ENCODE measurements at regions not wholly inside any gene's neighbourhood (a gene's known extent, or its start where the extent isn't known, plus 50 kb on each side); places are given as distances from the start of the nearest gene placed in this dataset.

DNA sequence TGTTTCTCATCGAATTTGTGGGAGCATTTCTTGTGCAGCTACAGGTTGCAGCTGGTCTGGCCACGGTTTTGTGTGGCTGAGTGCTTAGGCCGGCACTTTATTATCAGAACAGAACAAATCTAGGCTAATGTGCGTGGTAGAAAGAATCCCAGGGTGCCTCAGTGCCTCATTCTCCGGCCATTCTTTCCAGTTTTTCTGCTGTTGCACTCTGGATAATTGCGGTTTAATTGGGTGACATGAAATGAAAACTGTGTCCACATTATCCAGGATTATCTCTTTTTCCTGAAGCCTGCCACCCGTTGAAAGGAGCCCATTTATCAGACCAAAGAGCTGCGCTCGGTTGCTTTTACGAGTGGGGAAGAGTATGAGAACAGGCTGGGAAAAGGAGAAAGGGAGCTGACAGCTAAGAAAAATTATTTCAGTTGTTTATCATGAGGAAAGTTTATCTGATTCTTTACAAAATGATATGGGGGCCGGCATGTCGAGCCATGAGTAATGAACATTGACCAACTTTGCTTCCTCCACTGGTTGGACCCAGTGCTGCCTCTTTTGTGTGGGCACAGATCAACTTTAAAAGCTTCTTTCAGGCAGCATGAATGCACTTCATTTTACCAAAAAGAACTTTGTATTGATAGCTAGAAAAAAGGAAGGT, 117.0 kb upstream of the SOX21 start:
- H3T11ph ChIP-seq (ENCODE audit: low read length): no peak overlapping the region
- no CpG with 5 or more reads among the region's 12 CpGs for WGBS (ENCODE audit: extremely low coverage, insufficient read length, low lambda C conversion rate)
- no peak overlapping the region for H3K18ac ChIP-seq (ENCODE audit: insufficient read length, low read depth, low read length)
- H4K5ac ChIP-seq (ENCODE audit: insufficient read length, low read depth, low read length): no peak overlapping the region
- no peak overlapping the region for H3K23ac ChIP-seq (ENCODE audit: insufficient read length, low read depth, low read length)
- H3K27me3 ChIP-seq (ENCODE audit: insufficient read depth, low read length): no peaks in the 10 kb centered on the region
- H3K23me2 ChIP-seq (ENCODE audit: insufficient read length, low read depth, low read length, poor library complexity, severe bottlenecking): no peaks in the 10 kb centered on the region
- no peak overlapping the region for H4K91ac ChIP-seq (ENCODE audit: insufficient read length, low read depth, low read length)
- Mint-ChIP-seq H3K4me3 (no peak overlapping the region), H3K27me3 (ENCODE audit: low read depth) (no peaks in the 10 kb centered on the region; the same call in 1 of the 2 replicates), H3K9me3 (no peaks in the 10 kb centered on the region), H3K36me3 (ENCODE audit: insufficient read depth in 1 of 3, low read depth in 3 of 3) (no peaks in the 10 kb centered on the region; a peak in 1 of 7 replicates), H3K27ac (peak overlapping the region in 1 of 3 experiments; percentile 43; a peak in 1 of 7 replicates), H3K4me1 (peaks cover 54 to 56% of the 10 kb centered on the region in 2 experiments)
- no peak overlapping the region for H2AFZ ChIP-seq (ENCODE audit: low read length)
- no peaks in the 10 kb centered on the region for H3K79me1 ChIP-seq (ENCODE audit: insufficient read depth, low read depth, low read length, poor library complexity, severe bottlenecking)
- H3K56ac ChIP-seq (ENCODE audit: insufficient read length, low read depth, low read length): no peak overlapping the region
- H2BK15ac ChIP-seq (ENCODE audit: low read depth, low read length): no peak overlapping the region
- H3K4me2 ChIP-seq (ENCODE audit: insufficient read depth, insufficient read length, low read length): no peak overlapping the region
- H3K9me3 ChIP-seq (ENCODE audit: control insufficient read depth, low read depth, low read length): no peaks in the 10 kb centered on the region
- no peak overlapping the region for H2BK5ac ChIP-seq (ENCODE audit: insufficient read length, low read length)
- H2BK12ac ChIP-seq (ENCODE audit: insufficient read length, low read depth, low read length): no peak overlapping the region
- H4K20me1 ChIP-seq (ENCODE audit: control insufficient read depth, insufficient read depth, insufficient read length): no peaks in the 10 kb centered on the region
- H3K27ac ChIP-seq (ENCODE audit: insufficient read length, low read depth, low read length): no peak overlapping the region
- TF ChIP-seq, protein P1, sequence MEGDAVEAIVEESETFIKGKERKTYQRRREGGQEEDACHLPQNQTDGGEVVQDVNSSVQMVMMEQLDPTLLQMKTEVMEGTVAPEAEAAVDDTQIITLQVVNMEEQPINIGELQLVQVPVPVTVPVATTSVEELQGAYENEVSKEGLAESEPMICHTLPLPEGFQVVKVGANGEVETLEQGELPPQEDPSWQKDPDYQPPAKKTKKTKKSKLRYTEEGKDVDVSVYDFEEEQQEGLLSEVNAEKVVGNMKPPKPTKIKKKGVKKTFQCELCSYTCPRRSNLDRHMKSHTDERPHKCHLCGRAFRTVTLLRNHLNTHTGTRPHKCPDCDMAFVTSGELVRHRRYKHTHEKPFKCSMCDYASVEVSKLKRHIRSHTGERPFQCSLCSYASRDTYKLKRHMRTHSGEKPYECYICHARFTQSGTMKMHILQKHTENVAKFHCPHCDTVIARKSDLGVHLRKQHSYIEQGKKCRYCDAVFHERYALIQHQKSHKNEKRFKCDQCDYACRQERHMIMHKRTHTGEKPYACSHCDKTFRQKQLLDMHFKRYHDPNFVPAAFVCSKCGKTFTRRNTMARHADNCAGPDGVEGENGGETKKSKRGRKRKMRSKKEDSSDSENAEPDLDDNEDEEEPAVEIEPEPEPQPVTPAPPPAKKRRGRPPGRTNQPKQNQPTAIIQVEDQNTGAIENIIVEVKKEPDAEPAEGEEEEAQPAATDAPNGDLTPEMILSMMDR (conservative IDR thresholded peaks at IDR 0.05): no peak
- H2AK5ac ChIP-seq (ENCODE audit: insufficient read length, low read length): no peak overlapping the region
- no peak overlapping the region for H4K8ac ChIP-seq (replicated peaks; ENCODE audit: insufficient read length, low read depth, low read length)
- H2BK20ac ChIP-seq (ENCODE audit: low read depth, low read length, poor library complexity, severe bottlenecking): no peak overlapping the region
- no peak overlapping the region for H3K14ac ChIP-seq (ENCODE audit: insufficient read depth, low read length)
- H2BK120ac ChIP-seq (ENCODE audit: low read depth, low read length, poor library complexity, severe bottlenecking): no peak overlapping the region
- no peaks in the 10 kb centered on the region for H3K79me2 ChIP-seq (ENCODE audit: insufficient read depth, low read length)
- no peak overlapping the region for H3K4ac ChIP-seq (ENCODE audit: low read depth, low read length)
- H3K4me1 ChIP-seq (ENCODE audit: insufficient read depth, low read length): peaks cover 2% of the 10 kb centered on the region; the same call in 1 of the 2 replicates
- no peak for DNase-seq
- H3K9ac ChIP-seq (ENCODE audit: extremely low read depth, insufficient read length, low read length): no peak overlapping the region

All from H9 (cell line).